HepG2 (cell line): ENCODE measurements at regions not wholly inside any gene's neighbourhood (a gene's known extent, or its start where the extent isn't known, plus 50 kb on each side); places are given as distances from the start of the nearest gene placed in this dataset.

Experiments
- ATAC-seq: fragments of 200-7000 bp; cut with Tn5 transposase; 3 replicates; pipeline ENCODE4 v1.9.1; 2020; ENCODE audit warnings: mild to moderate bottlenecking, moderate library complexity
- BruUV-seq: library from RNA; stranded (reverse); fragments of 400-500 nt; replicated peaks from 2 replicates; lab custom pipeline; 2021; lab: Mats Ljungman, UMichigan
- CTCF ChIA-PET: fragments of 300-600 bp; formaldehyde crosslinking; extraction: SDS; loops from one replicate; lab custom pipeline; 2021; ENCODE audit warnings: low total read pairs, inconsistent platforms, low intra/inter-chr PET ratio; lab: Yijun Ruan, JAX
- POLR2A ChIA-PET: fragments of 350-600 bp; sonication (Branson Sonifier 250); formaldehyde crosslinking; loops from one replicate; lab custom pipeline; 2020; ENCODE audit warnings: antibody characterized with exemption, inconsistent platforms; lab: Yijun Ruan, JAX
- DNase-seq: peaks from one replicate; pipeline ENCODE4 v3.0.0-alpha.2; 2015; ENCODE audit warnings: low spot score
- FAIRE-seq: peaks from 3 replicates; lab custom pipeline; 2011; peaks lifted over from hg19 to GRCh38; lab: Jason Lieb, UNC
- H2AFZ ChIP-seq: one replicate; pipeline ENCODE4 v1.6.1; 2011; ENCODE audit warnings: low read length, inconsistent platforms
- H3K27ac ChIP-seq: fragments of 300-600 bp; 3 replicates; pipeline ENCODE4 v1.8.0; 2011; ENCODE audit warnings: mixed run types, mild to moderate bottlenecking, mixed read lengths, low read length, inconsistent platforms; ENCODE audit not compliant: insufficient read depth; ENCODE audit errors: extremely low read length
- H3K27me3 ChIP-seq, 2 experiments: fragments of 200-600 bp in 1 of 2; 2 replicates in 1 of 2; 3 replicates in 1 of 2; pipeline versions ENCODE4 v1.6.0 to v1.8.0; 2011; ENCODE audit warnings: low read length in 2 of 2, mild to moderate bottlenecking in 2 of 2, moderate library complexity in 2 of 2, inconsistent platforms in 1 of 2; ENCODE audit not compliant: insufficient read depth in 2 of 2, control insufficient read depth in 1 of 2
- H3K36me3 ChIP-seq, 2 experiments: fragments of 200-600 bp in 1 of 2; replicated peaks in 1 of 2; 2 replicates in 1 of 2; 3 replicates in 1 of 2; pipeline versions ENCODE4 v1.5.1 to v1.8.0; 2011; ENCODE audit warnings: low read length in 2 of 2, inconsistent platforms in 1 of 2; ENCODE audit not compliant: insufficient read depth in 2 of 2, control insufficient read depth in 1 of 2
- H3K4me1 ChIP-seq: 2 replicates; pipeline ENCODE4 v1.5.1; 2012; ENCODE audit warnings: low read length, inconsistent platforms; ENCODE audit not compliant: insufficient read depth
- H3K4me2 ChIP-seq: 2 replicates; pipeline ENCODE4 v1.6.0; 2011; ENCODE audit warnings: low read depth, low read length, inconsistent platforms
- H3K4me3 ChIP-seq, 3 experiments: fragments of 200-600 bp in 1 of 3; sonication (generic), shearing (Covaris generic) in 1 of 3; replicated peaks in 1 of 3; 2 replicates each; pipeline ENCODE4 v1.5.1; 2011 to 2016; ENCODE audit warnings: low read length in 3 of 3, inconsistent platforms in 2 of 3, low read depth in 2 of 3, mild to moderate bottlenecking in 2 of 3, control low read depth in 1 of 3, mixed read lengths in 1 of 3; ENCODE audit not compliant: insufficient read depth in 1 of 3
- H3K79me2 ChIP-seq: one replicate; pipeline ENCODE4 v1.6.1; 2011; ENCODE audit warnings: low read length, inconsistent platforms; ENCODE audit not compliant: insufficient read depth
- H3K9ac ChIP-seq: 2 replicates; pipeline ENCODE4 v1.6.0; 2011; ENCODE audit warnings: mild to moderate bottlenecking, low read depth, low read length, inconsistent platforms; ENCODE audit not compliant: insufficient read depth
- H3K9me3 ChIP-seq: 2 replicates; pipeline ENCODE4 v1.5.1; 2012; ENCODE audit warnings: mild to moderate bottlenecking, low read length
- H4K20me1 ChIP-seq: 2 replicates; pipeline ENCODE4 v1.6.0; 2011; ENCODE audit warnings: inconsistent platforms, mild to moderate bottlenecking, low read length, moderate library complexity; ENCODE audit not compliant: insufficient read depth
- AKAP8 ChIP-seq: sonication (generic); formaldehyde crosslinking; IDR thresholded peaks from 2 replicates; pipeline ENCODE4 v1.5.1; 2020; ENCODE audit warnings: mild to moderate bottlenecking, missing genetic modification reagents
- BCLAF1 ChIP-seq: fragments of 450-650 bp; IDR thresholded peaks from 2 replicates; pipeline ENCODE4 v1.6.1; 2017; ENCODE audit warnings: mild to moderate bottlenecking
- CBX2 ChIP-seq, 2 experiments: fragments of 200-600 bp in 1 of 2; sonication (generic); formaldehyde crosslinking in 1 of 2; IDR thresholded peaks; 2 replicates each; pipeline versions ENCODE4 v1.7.0 to v1.8.1; 2018 to 2022; ENCODE audit warnings: low read depth in 2 of 2, low read length in 1 of 2, mild to moderate bottlenecking in 1 of 2, missing genetic modification reagents in 1 of 2
- FOXM1 ChIP-seq: sonication (generic); formaldehyde crosslinking; IDR thresholded peaks from 2 replicates; pipeline ENCODE4 v1.5.0; 2020; ENCODE audit warnings: missing genetic modification reagents
- GPBP1L1 ChIP-seq: sonication (generic); formaldehyde crosslinking; IDR thresholded peaks from 2 replicates; pipeline ENCODE4 v1.5.0; 2020; ENCODE audit warnings: mild to moderate bottlenecking, missing genetic modification reagents
- KDM5B ChIP-seq: sonication (generic); formaldehyde crosslinking; IDR thresholded peaks from 2 replicates; pipeline ENCODE4 v1.4.0; 2020; ENCODE audit warnings: missing genetic modification reagents, mild to moderate bottlenecking, borderline replicate concordance
- RBFOX2 ChIP-seq: fragments of 200-400 bp; formaldehyde crosslinking; IDR thresholded peaks from 2 replicates; pipeline ENCODE4 v1.6.1; 2017; ENCODE audit warnings: low read depth, mild to moderate bottlenecking, low read length
- SNAI1 ChIP-seq: sonication (generic); formaldehyde crosslinking; IDR thresholded peaks from 2 replicates; pipeline ENCODE4 v1.5.0; 2020; ENCODE audit warnings: mild to moderate bottlenecking, missing genetic modification reagents, borderline replicate concordance
- TGIF2 ChIP-seq: IDR thresholded peaks from 2 replicates; pipeline ENCODE4 v1.6.1; 2016; ENCODE audit warnings: control low read depth, missing compliant biosample characterization
- ZBTB3 ChIP-seq: sonication (generic); formaldehyde crosslinking; IDR thresholded peaks from 2 replicates; pipeline ENCODE4 v1.4.0; 2020; ENCODE audit warnings: low read depth, mild to moderate bottlenecking, moderate library complexity, missing genetic modification reagents, borderline replicate concordance
- ZFP36L2 ChIP-seq: sonication (generic); formaldehyde crosslinking; IDR thresholded peaks from 2 replicates; pipeline ENCODE4 v1.4.0; 2020; ENCODE audit warnings: missing genetic modification reagents
- ZNF543 ChIP-seq: sonication (generic); formaldehyde crosslinking; IDR thresholded peaks from 2 replicates; pipeline ENCODE4 v1.4.0; 2020; ENCODE audit warnings: mild to moderate bottlenecking, missing genetic modification reagents
- ZNF773 ChIP-seq: sonication (generic); formaldehyde crosslinking; IDR thresholded peaks from 2 replicates; pipeline ENCODE4 v1.4.0; 2020; ENCODE audit warnings: missing genetic modification reagents, borderline replicate concordance
- ZSCAN12 ChIP-seq: sonication (generic); formaldehyde crosslinking; IDR thresholded peaks from 2 replicates; pipeline ENCODE4 v1.9.0; 2021; ENCODE audit warnings: mild to moderate bottlenecking, missing genetic modification reagents
- WGBS: methylation state at CpG from one replicate; pipeline ENCODE4 v1.1.6; 2017; ENCODE audit warnings: low lambda C conversion rate; 5-methylcytosine and 5-hydroxymethylcytosine counted together
- in situ Hi-C: cut with HindIII; loops from 2 replicates; pipeline ENCODE4 v1.10.0; 2017; ENCODE audit warnings: low pct_unique_long_range_greater_than_20kb; ENCODE audit not compliant: extremely low pct_ligation_motif_present
- intact Hi-C: fragments of 100-400 bp; cut with micrococcal nuclease; formaldehyde crosslinking; loops from one replicate; pipeline ENCODE4 v1.10.0; 2022; ENCODE audit not compliant: unreplicated experiment

- no peak for TF ChIP-seq AKAP8
These were observed 537.3 kb downstream of the KCNT2 start (continued) for GRCh38 chr1:196070940-196071339.

- ATAC-seq (no peak), DNase-seq (no peak), FAIRE-seq (no peak)
- H3K9me3 ChIP-seq: no peaks in the 10 kb centered on the region
- H4K20me1 ChIP-seq: no peaks in the 10 kb centered on the region
- H3K4me1 ChIP-seq: no peaks in the 10 kb centered on the region
- ChIA-PET POLR2A (no interaction called here), CTCF (no interaction called here)
- H3K9ac ChIP-seq: no peak overlapping the region
- 1% methylated on average over 2 of the region's 2 CpGs for WGBS
- in situ Hi-C loops (no loop called here), intact Hi-C loops (no loop called here)
- H3K27me3 ChIP-seq: no peaks in the 10 kb centered on the region
- no peak overlapping the region for H2AFZ ChIP-seq
- no peak overlapping the region for H3K4me3 ChIP-seq
- no peaks in the 10 kb centered on the region for H3K36me3 ChIP-seq
- no peak overlapping the region for H3K27ac ChIP-seq
- no TSS peak for BruUV-seq
- no peak overlapping the region for H3K4me2 ChIP-seq
- no peaks in the 10 kb centered on the region for H3K79me2 ChIP-seq
- TF ChIP-seq GPBP1L1 (CRISPR knock-in tag) (no peak), ZSCAN12 (CRISPR knock-in tag) (no peak), SNAI1 (CRISPR knock-in tag) (no peak), TGIF2 (CRISPR knock-in tag) (no peak), CBX2 (IDR thresholded peaks at IDR 0.05; ENCODE audit: low read depth, low read length) (no peak), CBX2 (CRISPR knock-in tag; IDR thresholded peaks at IDR 0.05; ENCODE audit: low read depth) (no peak), BCLAF1 (no peak), FOXM1 (CRISPR knock-in tag) (no peak), KDM5B (CRISPR knock-in tag) (no peak), ZBTB3 (CRISPR knock-in tag) (no peak), RBFOX2 (no peak), ZNF543 (no peak), ZNF773 (CRISPR knock-in tag) (no peak), ZFP36L2 (CRISPR knock-in tag) (no peak)
- TF ChIP-seq, all 625 proteins: peak for 0
These were observed 544.3 kb downstream of the KCNT2 start for GRCh38 chr1:196063952-196064351.
